ENCODE measurements at regions not wholly inside any gene's neighbourhood (a gene's known extent, or its start where the extent isn't known, plus 50 kb on each side); places are given as distances from the start of the nearest gene placed in this dataset.

- no peak for DNase-seq (ENCODE audit: low read depth)
Measured at GRCh38 chr18:78538669-78539440, 440.8 kb upstream of the SALL3 start.

GRCh38 chr18:78540636-78541529 is 438.7 kb upstream of the SALL3 start:
- no peak for DNase-seq (ENCODE audit: low read depth)

DNA sequence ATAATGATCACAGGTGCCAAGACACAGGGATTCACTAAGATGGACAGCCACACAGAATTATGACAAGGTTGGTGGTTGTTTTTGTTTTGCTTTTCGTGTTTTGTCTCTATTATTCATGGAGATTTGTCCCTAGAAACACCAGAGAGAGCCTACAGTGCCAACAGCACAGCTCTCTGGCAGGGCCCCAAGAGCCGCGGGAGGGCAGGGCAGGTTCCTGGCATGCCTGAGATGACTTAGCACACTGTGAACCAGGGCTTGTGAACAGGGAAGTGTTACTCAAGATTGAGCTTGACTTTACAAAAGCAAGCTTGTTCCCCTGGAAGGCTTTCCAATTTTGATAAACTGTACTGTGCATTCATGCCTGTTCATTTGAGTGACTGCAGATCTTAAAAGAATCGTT is 437.4 kb upstream of the SALL3 start:
- no peak for DNase-seq (ENCODE audit: low read depth)

- DNase-seq (ENCODE audit: low read depth), result no peak
Measured at GRCh38 chr18:78543201-78543725, 436.4 kb upstream of the SALL3 start.

DNA sequence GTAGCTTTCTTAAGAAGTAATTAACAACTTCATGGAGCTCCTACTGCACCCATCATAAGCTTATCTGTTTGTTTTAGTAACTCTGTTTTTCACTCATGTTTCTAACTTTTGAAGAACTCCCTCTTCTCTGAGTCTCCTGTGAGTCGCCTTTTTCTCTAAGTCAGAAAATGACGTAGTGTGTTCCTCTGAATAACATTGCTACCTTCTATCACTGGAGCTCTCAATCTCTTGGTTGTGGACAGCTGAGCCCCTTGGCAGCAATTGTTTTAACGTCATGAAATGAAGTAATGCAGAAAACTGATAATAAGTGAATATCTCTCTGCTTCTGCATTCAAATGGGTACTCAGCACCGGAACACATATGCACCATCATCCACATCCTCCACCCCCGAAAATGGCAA is 433.3 kb upstream of the SALL3 start:
- no peak for DNase-seq (ENCODE audit: low read depth)

- DNase-seq (ENCODE audit: low read depth), result no peak
Measured at GRCh38 chr18:78547817-78548216, 431.8 kb upstream of the SALL3 start.

- DNase-seq (ENCODE audit: low read depth), result no peak
Measured at GRCh38 chr18:78548261-78549058, 431.2 kb upstream of the SALL3 start.

DNA sequence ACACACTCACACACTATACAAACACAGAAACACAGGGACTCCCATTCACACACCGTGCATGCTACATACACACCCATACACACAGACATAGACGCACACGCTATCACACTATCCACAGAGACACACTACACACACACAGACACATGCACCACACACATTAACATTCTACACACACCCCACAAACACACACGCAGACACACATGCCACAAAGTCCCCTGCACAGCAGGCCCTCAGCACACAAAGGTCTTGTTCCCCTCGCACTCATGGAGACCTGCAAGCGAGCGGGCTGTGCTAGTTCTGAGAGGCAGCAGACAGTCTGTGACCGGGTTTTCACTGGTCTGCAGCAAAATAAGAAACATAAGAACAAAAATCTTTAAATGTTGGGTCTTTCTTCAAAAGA is 429.6 kb upstream of the SALL3 start:
- no peak for DNase-seq (ENCODE audit: low read depth)

- no peak for DNase-seq (ENCODE audit: low read depth)
Measured at GRCh38 chr18:78554944-78555608, 424.5 kb upstream of the SALL3 start.

GRCh38 chr18:78557371-78557770 is 422.2 kb upstream of the SALL3 start:
- DNase-seq (ENCODE audit: low read depth), result no peak

- no peak for DNase-seq (ENCODE audit: low read depth)
Measured at GRCh38 chr18:78558101-78558810, 421.4 kb upstream of the SALL3 start.

DNA sequence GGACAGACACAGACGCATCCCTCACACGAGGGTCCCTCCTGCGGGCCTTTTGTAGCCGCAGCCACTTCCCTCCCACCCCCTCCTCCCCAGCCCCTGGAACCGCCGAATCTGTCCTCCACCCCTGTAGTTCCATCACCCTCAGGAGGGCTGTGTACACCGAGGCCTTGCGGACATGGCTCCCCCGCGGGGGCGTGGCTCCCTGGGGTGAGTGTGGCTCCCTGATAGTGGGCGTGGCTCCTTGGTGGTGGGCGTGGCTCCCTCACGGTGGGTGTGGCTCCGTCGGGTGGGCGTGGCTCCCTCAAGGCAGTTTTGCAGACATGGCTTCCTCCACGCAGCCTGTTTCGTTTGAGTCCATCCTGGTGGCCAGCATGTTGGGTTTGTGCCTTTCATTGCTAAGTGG is 420.7 kb upstream of the SALL3 start:
- no peak for DNase-seq (ENCODE audit: low read depth)

DNA sequence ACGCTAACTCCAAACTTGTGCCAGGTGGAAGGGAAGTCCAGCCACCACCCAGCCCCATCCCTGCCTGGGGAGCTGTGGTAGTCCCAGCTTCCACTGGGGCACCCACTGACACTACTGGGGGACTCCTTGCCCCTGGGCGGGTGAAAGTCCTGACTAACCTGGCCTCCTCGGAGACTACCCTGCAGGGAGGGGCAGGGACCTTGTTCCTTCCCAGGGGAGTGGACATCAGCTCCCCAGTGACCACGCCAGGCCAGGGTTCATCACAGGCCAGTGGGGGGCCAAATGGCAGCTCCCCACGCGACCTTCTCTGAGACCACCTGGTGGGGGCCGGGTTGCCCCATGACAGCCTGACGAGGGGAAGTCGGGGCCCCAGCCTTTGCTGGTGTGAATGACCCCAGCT is 420.0 kb upstream of the SALL3 start:
- no peak for DNase-seq (ENCODE audit: low read depth)

GRCh38 chr18:78561757-78562510 is 417.7 kb upstream of the SALL3 start:
- no peak for DNase-seq (ENCODE audit: low read depth)

- DNase-seq (ENCODE audit: low read depth), result no peak
Measured at GRCh38 chr18:78562531-78562961, 417.1 kb upstream of the SALL3 start.

GRCh38 chr18:78563110-78563509 is 416.5 kb upstream of the SALL3 start:
- DNase-seq (ENCODE audit: low read depth), result no peak

- no peak for DNase-seq (ENCODE audit: low read depth)
Measured at GRCh38 chr18:78564030-78564429, 415.6 kb upstream of the SALL3 start.

DNA sequence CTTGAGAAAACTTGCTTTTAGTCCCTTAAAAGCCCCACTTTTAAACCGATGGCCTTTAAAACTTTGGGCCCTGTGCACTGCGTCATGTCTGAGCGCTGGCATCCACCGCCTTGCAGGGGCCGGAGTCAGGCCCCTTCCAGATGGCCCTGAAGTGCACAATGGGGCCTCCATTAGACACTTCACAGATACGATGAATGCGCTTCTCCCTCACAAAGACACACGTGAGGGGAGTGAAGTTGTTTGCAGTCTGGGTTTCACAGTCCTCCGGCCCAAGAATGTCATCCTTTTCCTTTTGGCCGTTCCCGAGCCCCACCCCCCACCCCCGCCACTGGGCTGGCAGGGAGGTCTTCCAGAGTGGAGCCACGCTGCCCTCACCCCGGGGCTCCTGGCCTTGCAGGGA is 415.1 kb upstream of the SALL3 start:
- no peak for DNase-seq (ENCODE audit: low read depth)

DNA sequence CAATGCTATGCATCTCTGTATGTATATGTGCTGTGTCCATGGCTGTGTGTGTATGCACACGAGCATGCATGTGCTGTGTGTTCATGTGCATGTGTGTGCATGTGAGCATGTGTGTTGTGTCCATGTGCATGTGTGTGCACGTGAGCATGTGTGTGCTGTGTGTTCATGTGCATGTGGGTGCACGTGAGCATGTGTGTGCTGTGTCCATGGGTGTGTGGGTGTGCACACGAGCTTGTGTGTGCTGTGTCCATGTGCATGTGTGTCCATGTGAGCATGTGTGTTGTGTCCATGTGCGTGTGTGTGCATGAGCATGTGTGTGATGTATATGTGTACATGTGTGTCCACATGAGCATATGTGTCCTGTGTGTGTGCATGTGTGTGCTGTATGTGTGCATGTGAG is 414.4 kb upstream of the SALL3 start:
- DNase-seq (ENCODE audit: low read depth), result no peak

DNA sequence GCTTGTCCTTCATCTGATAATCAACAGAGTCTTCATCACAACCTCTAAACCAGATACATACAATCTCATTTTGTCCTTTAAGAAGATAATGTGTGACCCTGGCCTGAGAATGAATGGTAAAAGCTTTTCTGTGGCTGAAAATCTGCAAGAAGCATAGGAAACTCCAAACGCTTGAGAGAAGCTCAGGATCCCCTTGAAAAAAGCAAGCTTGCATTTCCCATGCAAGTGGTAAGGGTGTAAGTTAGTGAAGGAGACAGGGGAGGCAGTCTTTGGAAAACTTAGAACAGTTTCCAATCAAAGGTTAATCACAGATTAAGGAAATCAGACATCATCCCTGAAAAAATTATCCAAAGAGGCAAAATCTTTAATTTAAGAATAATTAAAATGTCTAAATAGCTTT is 413.6 kb upstream of the SALL3 start:
- DNase-seq (ENCODE audit: low read depth), result no peak
